IMR-90 (cell line): ENCODE measurements at regions not wholly inside any gene's neighbourhood (a gene's known extent, or its start where the extent isn't known, plus 50 kb on each side); places are given as distances from the start of the nearest gene placed in this dataset.

ENCODE experiments used
- MAZ ChIP-seq: IDR thresholded peaks from 2 replicates; pipeline ENCODE4 v1.6.1; 2012; ENCODE audit warnings: low read depth, mild to moderate bottlenecking, low read length, improper control_type of control experiment, moderate library complexity, borderline replicate concordance
- POLR2A ChIP-seq: IDR thresholded peaks from 2 replicates; pipeline ENCODE4 v1.6.1; 2012; ENCODE audit warnings: mild to moderate bottlenecking, low read depth, low read length
- RCOR1 ChIP-seq: IDR thresholded peaks from 2 replicates; pipeline ENCODE4 v1.6.1; 2012; ENCODE audit warnings: mild to moderate bottlenecking, low read length, improper control_type of control experiment; ENCODE audit not compliant: insufficient replicate concordance
- SMC3 ChIP-seq: fragments of 150-350 bp; IDR thresholded peaks from 2 replicates; pipeline ENCODE4 v1.6.1; 2016; ENCODE audit warnings: low read depth, mild to moderate bottlenecking, antibody characterized with exemption, low read length, moderate library complexity
- TF ChIP-seq, protein P1 (sequence below): conservative IDR thresholded peaks from 2 replicates; pipeline ENCODE4 v1.5.1; 2012; ENCODE audit warnings: mild to moderate bottlenecking, low read depth, low read length, improper control_type of control experiment
- TF ChIP-seq, protein P2 (sequence below): fragments of 150-350 bp; IDR thresholded peaks from 2 replicates; pipeline ENCODE4 v1.6.1; 2017; ENCODE audit warnings: mild to moderate bottlenecking, antibody characterized with exemption, low read length, low read depth

DNA sequence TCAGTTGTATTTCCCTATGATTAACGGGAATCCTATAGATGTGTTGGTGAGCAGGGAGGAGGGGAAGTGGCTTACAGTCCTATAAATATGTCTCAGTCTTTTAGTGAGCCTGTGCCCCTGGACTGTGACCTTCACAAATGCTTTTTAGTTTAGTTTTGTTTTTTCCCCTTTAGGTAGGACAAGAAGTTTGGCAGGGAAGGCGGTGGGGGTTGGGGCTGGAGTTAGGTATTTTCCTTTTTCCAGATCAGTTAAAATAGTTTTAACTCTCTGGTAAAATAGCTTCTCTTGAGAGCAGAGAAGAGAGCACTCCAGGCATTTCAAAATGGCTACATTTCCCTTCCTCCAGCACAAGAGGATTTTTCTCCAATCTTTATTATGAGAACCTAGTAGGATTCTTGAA is 272.1 kb downstream of the SPATA31D1 start:
- TF ChIP-seq, protein P1, sequence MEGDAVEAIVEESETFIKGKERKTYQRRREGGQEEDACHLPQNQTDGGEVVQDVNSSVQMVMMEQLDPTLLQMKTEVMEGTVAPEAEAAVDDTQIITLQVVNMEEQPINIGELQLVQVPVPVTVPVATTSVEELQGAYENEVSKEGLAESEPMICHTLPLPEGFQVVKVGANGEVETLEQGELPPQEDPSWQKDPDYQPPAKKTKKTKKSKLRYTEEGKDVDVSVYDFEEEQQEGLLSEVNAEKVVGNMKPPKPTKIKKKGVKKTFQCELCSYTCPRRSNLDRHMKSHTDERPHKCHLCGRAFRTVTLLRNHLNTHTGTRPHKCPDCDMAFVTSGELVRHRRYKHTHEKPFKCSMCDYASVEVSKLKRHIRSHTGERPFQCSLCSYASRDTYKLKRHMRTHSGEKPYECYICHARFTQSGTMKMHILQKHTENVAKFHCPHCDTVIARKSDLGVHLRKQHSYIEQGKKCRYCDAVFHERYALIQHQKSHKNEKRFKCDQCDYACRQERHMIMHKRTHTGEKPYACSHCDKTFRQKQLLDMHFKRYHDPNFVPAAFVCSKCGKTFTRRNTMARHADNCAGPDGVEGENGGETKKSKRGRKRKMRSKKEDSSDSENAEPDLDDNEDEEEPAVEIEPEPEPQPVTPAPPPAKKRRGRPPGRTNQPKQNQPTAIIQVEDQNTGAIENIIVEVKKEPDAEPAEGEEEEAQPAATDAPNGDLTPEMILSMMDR: no peak
- TF ChIP-seq POLR2A: no peak
- no peak for TF ChIP-seq MAZ
- no peak for TF ChIP-seq SMC3
- TF ChIP-seq, protein P2, sequence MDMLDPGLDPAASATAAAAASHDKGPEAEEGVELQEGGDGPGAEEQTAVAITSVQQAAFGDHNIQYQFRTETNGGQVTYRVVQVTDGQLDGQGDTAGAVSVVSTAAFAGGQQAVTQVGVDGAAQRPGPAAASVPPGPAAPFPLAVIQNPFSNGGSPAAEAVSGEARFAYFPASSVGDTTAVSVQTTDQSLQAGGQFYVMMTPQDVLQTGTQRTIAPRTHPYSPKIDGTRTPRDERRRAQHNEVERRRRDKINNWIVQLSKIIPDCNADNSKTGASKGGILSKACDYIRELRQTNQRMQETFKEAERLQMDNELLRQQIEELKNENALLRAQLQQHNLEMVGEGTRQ: no peak
- no peak for TF ChIP-seq RCOR1
